Neural cell (in vitro differentiated cells): ENCODE measurements at regions not wholly inside any gene's neighbourhood (a gene's known extent, or its start where the extent isn't known, plus 50 kb on each side); places are given as distances from the start of the nearest gene placed in this dataset.

Experiments used
- EP300 ChIP-seq: fragments of 450-650 bp; conservative IDR thresholded peaks from 2 replicates; pipeline ENCODE4 v1.6.1; 2014; ENCODE audit warnings: antibody characterized with exemption, mild to moderate bottlenecking, moderate library complexity; ENCODE audit not compliant: poor library complexity, severe bottlenecking
- POLR2AphosphoS5 ChIP-seq: IDR thresholded peaks from 2 replicates; pipeline ENCODE4 v1.6.1; 2012
- RAD21 ChIP-seq: fragments of 450-650 bp; conservative IDR thresholded peaks from 2 replicates; pipeline ENCODE4 v1.6.1; 2014; ENCODE audit warnings: antibody characterized with exemption, mild to moderate bottlenecking, moderate library complexity
- TAF1 ChIP-seq: IDR thresholded peaks from 2 replicates; pipeline ENCODE4 v1.6.1; 2012; ENCODE audit warnings: low read depth
- TF ChIP-seq, protein P1 (sequence below): fragments of 450-650 bp; IDR thresholded peaks from 2 replicates; pipeline ENCODE4 v1.5.1; 2014; ENCODE audit warnings: antibody characterized with exemption, mild to moderate bottlenecking, moderate library complexity; ENCODE audit not compliant: poor library complexity, severe bottlenecking

GRCh38 chr20:7090811-7091210, 323.3 kb downstream of the BMP2 start:
- TF ChIP-seq, protein P1, sequence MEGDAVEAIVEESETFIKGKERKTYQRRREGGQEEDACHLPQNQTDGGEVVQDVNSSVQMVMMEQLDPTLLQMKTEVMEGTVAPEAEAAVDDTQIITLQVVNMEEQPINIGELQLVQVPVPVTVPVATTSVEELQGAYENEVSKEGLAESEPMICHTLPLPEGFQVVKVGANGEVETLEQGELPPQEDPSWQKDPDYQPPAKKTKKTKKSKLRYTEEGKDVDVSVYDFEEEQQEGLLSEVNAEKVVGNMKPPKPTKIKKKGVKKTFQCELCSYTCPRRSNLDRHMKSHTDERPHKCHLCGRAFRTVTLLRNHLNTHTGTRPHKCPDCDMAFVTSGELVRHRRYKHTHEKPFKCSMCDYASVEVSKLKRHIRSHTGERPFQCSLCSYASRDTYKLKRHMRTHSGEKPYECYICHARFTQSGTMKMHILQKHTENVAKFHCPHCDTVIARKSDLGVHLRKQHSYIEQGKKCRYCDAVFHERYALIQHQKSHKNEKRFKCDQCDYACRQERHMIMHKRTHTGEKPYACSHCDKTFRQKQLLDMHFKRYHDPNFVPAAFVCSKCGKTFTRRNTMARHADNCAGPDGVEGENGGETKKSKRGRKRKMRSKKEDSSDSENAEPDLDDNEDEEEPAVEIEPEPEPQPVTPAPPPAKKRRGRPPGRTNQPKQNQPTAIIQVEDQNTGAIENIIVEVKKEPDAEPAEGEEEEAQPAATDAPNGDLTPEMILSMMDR: no peak
- TF ChIP-seq RAD21 (no peak), TAF1 (no peak), POLR2AphosphoS5 (no peak), EP300 (no peak)
